H9 (cell line): ENCODE measurements at regions not wholly inside any gene's neighbourhood (a gene's known extent, or its start where the extent isn't known, plus 50 kb on each side); places are given as distances from the start of the nearest gene placed in this dataset.

Experiments used
- DNase-seq: peaks from one replicate; pipeline ENCODE4 v3.0.0-alpha.2; 2017
- H2AFZ ChIP-seq: one replicate; pipeline ENCODE4 v1.6.1; 2013; ENCODE audit warnings: mild to moderate bottlenecking, low read length, control low read depth, moderate library complexity
- H2AK5ac ChIP-seq: 2 replicates; pipeline ENCODE4 v1.6.1; 2013; ENCODE audit warnings: low read length, control low read depth, mixed read lengths; ENCODE audit not compliant: insufficient read length
- H2BK120ac ChIP-seq: one replicate; pipeline ENCODE4 v1.6.1; 2013; ENCODE audit warnings: low read depth, mild to moderate bottlenecking, low read length, control low read depth, inconsistent platforms; ENCODE audit not compliant: poor library complexity, severe bottlenecking
- H2BK12ac ChIP-seq: 2 replicates; pipeline ENCODE4 v1.6.1; 2013; ENCODE audit warnings: low read length, control low read depth, mixed read lengths, low read depth; ENCODE audit not compliant: insufficient read length
- H2BK15ac ChIP-seq: 2 replicates; pipeline ENCODE4 v1.6.1; 2013; ENCODE audit warnings: low read depth, low read length, control low read depth
- H2BK20ac ChIP-seq: one replicate; pipeline ENCODE4 v1.6.1; 2013; ENCODE audit warnings: low read depth, mild to moderate bottlenecking, low read length, control low read depth, inconsistent platforms; ENCODE audit not compliant: poor library complexity, severe bottlenecking
- H2BK5ac ChIP-seq: 2 replicates; pipeline ENCODE4 v1.6.1; 2013; ENCODE audit warnings: low read length, control low read depth, mixed read lengths; ENCODE audit not compliant: insufficient read length
- H3K14ac ChIP-seq: 2 replicates; pipeline ENCODE4 v1.6.1; 2013; ENCODE audit warnings: low read length, control low read depth; ENCODE audit not compliant: insufficient read depth
- H3K18ac ChIP-seq: 2 replicates; pipeline ENCODE4 v1.6.1; 2013; ENCODE audit warnings: low read depth, mild to moderate bottlenecking, mixed read lengths, low read length, control low read depth; ENCODE audit not compliant: insufficient read length
- H3K23ac ChIP-seq: 2 replicates; pipeline ENCODE4 v1.6.1; 2013; ENCODE audit warnings: low read length, control low read depth, mixed read lengths, low read depth; ENCODE audit not compliant: insufficient read length
- H3K23me2 ChIP-seq: 2 replicates; pipeline ENCODE4 v1.6.1; 2013; ENCODE audit warnings: low read depth, mild to moderate bottlenecking, mixed read lengths, low read length, control low read depth; ENCODE audit not compliant: insufficient read length, poor library complexity, severe bottlenecking
- H3K27ac ChIP-seq: 2 replicates; pipeline ENCODE4 v1.5.1; 2013; ENCODE audit warnings: low read length, control low read depth, mixed read lengths, low read depth; ENCODE audit not compliant: insufficient read length
- H3K27me3 ChIP-seq: 2 replicates; pipeline ENCODE4 v1.6.1; 2013; ENCODE audit warnings: low read length, control low read depth, inconsistent platforms; ENCODE audit not compliant: insufficient read depth
- H3K4ac ChIP-seq: 2 replicates; pipeline ENCODE4 v1.6.1; 2013; ENCODE audit warnings: low read depth, mild to moderate bottlenecking, control low read depth, inconsistent platforms, low read length, moderate library complexity
- H3K4me1 ChIP-seq: 2 replicates; pipeline ENCODE4 v1.6.1; 2013; ENCODE audit warnings: low read length, control low read depth, inconsistent platforms; ENCODE audit not compliant: insufficient read depth
- H3K4me2 ChIP-seq: 2 replicates; pipeline ENCODE4 v1.6.1; 2013; ENCODE audit warnings: low read length, control low read depth, mixed read lengths; ENCODE audit not compliant: insufficient read length, insufficient read depth
- H3K56ac ChIP-seq: 2 replicates; pipeline ENCODE4 v1.6.1; 2013; ENCODE audit warnings: low read depth, mild to moderate bottlenecking, mixed read lengths, low read length, control low read depth; ENCODE audit not compliant: insufficient read length
- H3K79me1 ChIP-seq: 2 replicates; pipeline ENCODE4 v1.6.1; 2013; ENCODE audit warnings: low read depth, mild to moderate bottlenecking, moderate library complexity, low read length, control low read depth, inconsistent platforms; ENCODE audit not compliant: insufficient read depth, poor library complexity, severe bottlenecking
- H3K79me2 ChIP-seq: 2 replicates; pipeline ENCODE4 v1.6.1; 2013; ENCODE audit warnings: low read length, control low read depth, inconsistent platforms; ENCODE audit not compliant: insufficient read depth
- H3K9ac ChIP-seq: 2 replicates; pipeline ENCODE4 v1.6.1; 2013; ENCODE audit warnings: low read length, control low read depth, mixed read lengths; ENCODE audit not compliant: insufficient read length; ENCODE audit errors: extremely low read depth
- H3K9me3 ChIP-seq: one replicate; pipeline ENCODE4 v1.6.1; 2013; ENCODE audit warnings: low read depth, low read length, inconsistent platforms; ENCODE audit not compliant: control insufficient read depth
- H3T11ph ChIP-seq: one replicate; pipeline ENCODE4 v1.6.1; 2013; ENCODE audit warnings: mild to moderate bottlenecking, low read length, control low read depth, inconsistent platforms
- H4K20me1 ChIP-seq: one replicate; pipeline ENCODE4 v1.6.1; 2013; ENCODE audit not compliant: control insufficient read depth, insufficient read length, insufficient read depth
- H4K5ac ChIP-seq: 2 replicates; pipeline ENCODE4 v1.6.1; 2013; ENCODE audit warnings: low read depth, mild to moderate bottlenecking, mixed read lengths, low read length, control low read depth; ENCODE audit not compliant: insufficient read length
- H4K8ac ChIP-seq: replicated peaks from 2 replicates; pipeline ENCODE4 v1.6.1; 2013; ENCODE audit warnings: low read length, control low read depth, mixed read lengths, low read depth; ENCODE audit not compliant: insufficient read length
- H4K91ac ChIP-seq: 2 replicates; pipeline ENCODE4 v1.6.1; 2013; ENCODE audit warnings: low read depth, mild to moderate bottlenecking, moderate library complexity, mixed read lengths, low read length, control low read depth; ENCODE audit not compliant: insufficient read length
- H3K27ac Mint-ChIP-seq, 3 experiments: 2 replicates in 2 of 3; 3 replicates in 1 of 3; pipeline ENCODE4 v1.8.0; 2020 to 2021; ENCODE audit warnings: mixed read lengths in 3 of 3, mild to moderate bottlenecking in 1 of 3, moderate library complexity in 1 of 3
- H3K27me3 Mint-ChIP-seq: 2 replicates; pipeline ENCODE4 v1.8.0; 2021; ENCODE audit warnings: low read depth, mild to moderate bottlenecking, moderate library complexity, mixed read lengths
- H3K36me3 Mint-ChIP-seq, 3 experiments: 2 replicates in 2 of 3; 3 replicates in 1 of 3; pipeline ENCODE4 v1.8.0; 2020 to 2021; ENCODE audit warnings: low read depth in 3 of 3, mixed read lengths in 3 of 3; ENCODE audit not compliant: insufficient read depth in 1 of 3
- H3K4me1 Mint-ChIP-seq, 2 experiments: 2 replicates each; pipeline ENCODE4 v1.8.0; 2020; ENCODE audit warnings: mixed read lengths in 2 of 2
- H3K4me3 Mint-ChIP-seq, 2 experiments: 2 replicates in 1 of 2; 3 replicates in 1 of 2; pipeline ENCODE4 v1.8.0; 2020 to 2021; ENCODE audit warnings: mild to moderate bottlenecking in 2 of 2, mixed read lengths in 2 of 2, moderate library complexity in 1 of 2
- H3K9me3 Mint-ChIP-seq, 2 experiments: 2 replicates in 1 of 2; 3 replicates in 1 of 2; pipeline ENCODE4 v1.8.0; 2020; ENCODE audit warnings: mild to moderate bottlenecking in 2 of 2, mixed read lengths in 2 of 2, moderate library complexity in 1 of 2
- CTCF ChIP-seq: fragments of 200-600 bp; sonication (generic); conservative IDR thresholded peaks from 3 replicates; pipeline ENCODE4 v1.8.0; 2021; ENCODE audit warnings: antibody characterized with exemption, mild to moderate bottlenecking
- WGBS: extraction: QIAGEN DNeasy Blood & Tissue Kit; methylation state at CpG from one replicate; pipeline ENCODE4 v1.1.7; 2013; ENCODE audit warnings: missing lambda C conversion rate, low lambda C conversion rate, mixed read lengths; ENCODE audit not compliant: insufficient read length; ENCODE audit errors: extremely low coverage; 5-methylcytosine and 5-hydroxymethylcytosine counted together

DNA sequence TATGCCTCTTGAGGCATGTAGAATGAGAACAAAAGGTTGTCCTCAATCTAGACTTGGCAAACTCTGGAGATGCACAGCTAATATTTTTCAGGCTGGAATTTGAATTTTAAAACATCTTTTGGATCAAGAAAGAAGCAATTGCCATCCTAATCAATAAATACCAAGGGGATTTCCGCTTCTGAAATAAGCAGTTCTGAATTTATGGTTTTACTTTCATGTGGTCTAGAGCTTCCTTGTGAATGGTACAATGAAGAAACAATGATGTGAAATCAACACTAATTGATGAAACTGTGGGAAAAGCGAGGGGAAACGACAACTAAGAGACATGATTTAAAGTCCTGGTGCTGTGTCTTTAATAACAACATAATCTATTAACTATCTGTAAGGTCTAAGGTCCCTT, 1202.7 kb downstream of the SORCS3 start:
- no peak overlapping the region for H2BK5ac ChIP-seq
- H2BK120ac ChIP-seq: no peak overlapping the region
- H4K91ac ChIP-seq: no peak overlapping the region
- H4K5ac ChIP-seq: no peak overlapping the region
- H3K27ac ChIP-seq: no peak overlapping the region
- H3K9ac ChIP-seq: no peak overlapping the region
- no peaks in the 10 kb centered on the region for H4K20me1 ChIP-seq
- peaks cover 4% of the 10 kb centered on the region; the same call in 1 of the 2 replicates for H3K4me1 ChIP-seq
- no peak overlapping the region for H2BK20ac ChIP-seq
- no peak overlapping the region for H3K14ac ChIP-seq
- no peak overlapping the region for H3K56ac ChIP-seq
- peaks cover 0 to 6% of the 10 kb centered on the region in 2 experiments; a peak in 3 of 5 replicates for H3K9me3 Mint-ChIP-seq
- no peak for DNase-seq
- H3K27ac Mint-ChIP-seq: peak overlapping the region in 2 of 3 experiments; percentile 7 to 92; a peak in 4 of 7 replicates
- no CpG with 5 or more reads among the region's 3 CpGs for WGBS
- no peaks in the 10 kb centered on the region for H3K23me2 ChIP-seq
- no peaks in the 10 kb centered on the region for H3K79me2 ChIP-seq
- no peaks in the 10 kb centered on the region for H3K27me3 ChIP-seq
- no peak overlapping the region for H4K8ac ChIP-seq
- no peak overlapping the region for H3K4me2 ChIP-seq
- H3K23ac ChIP-seq: no peak overlapping the region
- no peaks in the 10 kb centered on the region for H3K79me1 ChIP-seq
- no peaks in the 10 kb centered on the region for H3K27me3 Mint-ChIP-seq
- H3K4me1 Mint-ChIP-seq: peaks cover 27 to 44% of the 10 kb centered on the region in 2 experiments
- TF ChIP-seq CTCF: no peak
- H3K4ac ChIP-seq: no peak overlapping the region
- H3K4me3 Mint-ChIP-seq: peak overlapping the region in 1 of 2 experiments; percentile 1; a peak in 1 of 5 replicates
- H2BK12ac ChIP-seq: no peak overlapping the region
- H3K9me3 ChIP-seq: no peaks in the 10 kb centered on the region
- H3T11ph ChIP-seq: no peak overlapping the region
- no peak overlapping the region for H2BK15ac ChIP-seq
- no peak overlapping the region for H2AFZ ChIP-seq
- peaks cover 0 to 5% (median 4%) of the 10 kb centered on the region in 3 experiments; a peak in 2 of 7 replicates for H3K36me3 Mint-ChIP-seq
- H3K18ac ChIP-seq: no peak overlapping the region
- no peak overlapping the region for H2AK5ac ChIP-seq
